T-helper 1 cell treated with Interleukin-12 subunit alpha and Interleukin-12 subunit beta and Interleukin-4 antibody, amounts not matched to agents 30 μg/mL and 1 μg/mL, for 36 hours (primary cell): ENCODE measurements at regions not wholly inside any gene's neighbourhood (a gene's known extent, or its start where the extent isn't known, plus 50 kb on each side); places are given as distances from the start of the nearest gene placed in this dataset.

Experiments
- H3K27ac Mint-ChIP-seq: one replicate; pipeline ENCODE4 v1.8.0; 2021; ENCODE audit warnings: mild to moderate bottlenecking, mixed read lengths
- H3K27me3 Mint-ChIP-seq: one replicate; pipeline ENCODE4 v1.8.0; 2021; ENCODE audit warnings: low read depth, mixed read lengths
- H3K36me3 Mint-ChIP-seq: one replicate; pipeline ENCODE4 v1.8.0; 2021; ENCODE audit warnings: low read depth, mixed read lengths
- H3K4me1 Mint-ChIP-seq: one replicate; pipeline ENCODE4 v1.8.0; 2021; ENCODE audit warnings: low read depth, mixed read lengths
- H3K4me3 Mint-ChIP-seq: one replicate; pipeline ENCODE4 v1.8.0; 2021; ENCODE audit warnings: mild to moderate bottlenecking, moderate library complexity, mixed read lengths
- H3K9me3 Mint-ChIP-seq: one replicate; pipeline ENCODE4 v1.8.0; 2021; ENCODE audit warnings: mixed read lengths

DNA sequence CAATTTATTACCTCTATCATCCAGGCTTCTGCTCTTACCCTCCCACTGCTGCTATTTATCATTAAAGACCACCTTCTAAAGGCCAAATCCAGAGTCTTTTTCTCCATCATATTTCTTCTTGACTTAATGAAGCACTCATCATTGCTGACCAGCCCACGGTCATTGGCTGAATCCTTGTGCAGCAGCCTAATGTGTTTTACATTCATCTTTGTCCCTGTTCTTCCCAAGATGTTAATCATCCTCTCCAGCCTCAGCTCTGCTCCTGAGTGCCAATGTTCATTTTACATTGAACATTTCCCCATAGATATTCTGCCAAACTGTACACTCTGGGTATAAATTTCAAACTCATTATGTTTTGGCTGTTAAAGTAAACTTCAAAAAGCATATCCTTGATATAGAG lies 373.6 kb downstream of the NUP35 start:
- no peaks in the 10 kb centered on the region for H3K36me3 Mint-ChIP-seq
- H3K4me1 Mint-ChIP-seq = no peaks in the 10 kb centered on the region

DNA sequence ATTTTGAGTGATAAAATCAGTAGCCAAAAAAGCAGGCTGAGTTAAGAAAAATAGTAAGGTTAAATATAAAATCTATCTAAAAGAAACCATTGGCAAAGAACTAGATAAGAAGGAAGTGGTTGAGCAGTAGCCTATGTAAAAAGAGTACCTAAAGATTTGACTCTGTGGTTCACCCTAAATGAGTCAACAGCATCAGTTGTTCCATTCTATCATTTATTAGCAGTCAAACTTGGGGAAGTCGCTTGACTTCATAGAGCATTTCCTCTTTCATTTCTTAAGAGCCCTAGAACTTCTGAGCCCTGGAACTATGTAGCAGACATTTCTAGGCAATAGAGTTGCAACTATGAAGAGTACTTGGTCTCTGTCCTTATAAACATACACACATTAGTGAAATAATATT lies 381.7 kb downstream of the NUP35 start:
- Mint-ChIP-seq H3K36me3 (no peaks in the 10 kb centered on the region), H3K4me1 (no peaks in the 10 kb centered on the region), H3K9me3 (peaks cover 27% of the 10 kb centered on the region), H3K27ac (no peak overlapping the region), H3K4me3 (no peak overlapping the region), H3K27me3 (no peaks in the 10 kb centered on the region)

More for the DNA sequence above, 373.6 kb downstream of the NUP35 start:
- H3K9me3 Mint-ChIP-seq = peaks cover 8% of the 10 kb centered on the region
- no peak overlapping the region for H3K4me3 Mint-ChIP-seq
- no peak overlapping the region for H3K27ac Mint-ChIP-seq
- no peaks in the 10 kb centered on the region for H3K27me3 Mint-ChIP-seq

DNA sequence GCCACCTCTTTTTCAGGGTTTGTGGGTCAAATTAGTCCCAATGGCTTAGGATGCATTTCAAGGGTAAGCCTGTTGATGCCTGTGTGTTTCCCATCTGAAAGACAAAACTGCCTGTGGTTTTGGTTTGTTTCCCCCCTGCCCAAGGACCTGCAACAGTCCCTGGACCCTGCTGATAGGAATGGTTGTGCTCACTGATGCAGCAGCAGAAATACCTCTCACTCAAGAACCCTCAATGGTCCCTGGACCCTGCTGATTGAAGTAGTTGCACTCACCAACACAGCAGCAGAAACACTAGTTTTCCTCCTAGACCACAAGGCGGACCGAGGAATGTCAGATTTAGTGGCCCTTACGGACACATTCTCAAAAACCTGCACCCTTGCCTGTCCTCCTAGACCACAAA lies 386.9 kb downstream of the NUP35 start:
- Mint-ChIP-seq H3K36me3 (no peaks in the 10 kb centered on the region), H3K27ac (no peak overlapping the region), H3K4me3 (no peak overlapping the region), H3K9me3 (peaks cover 6% of the 10 kb centered on the region), H3K27me3 (no peaks in the 10 kb centered on the region), H3K4me1 (no peaks in the 10 kb centered on the region)

DNA sequence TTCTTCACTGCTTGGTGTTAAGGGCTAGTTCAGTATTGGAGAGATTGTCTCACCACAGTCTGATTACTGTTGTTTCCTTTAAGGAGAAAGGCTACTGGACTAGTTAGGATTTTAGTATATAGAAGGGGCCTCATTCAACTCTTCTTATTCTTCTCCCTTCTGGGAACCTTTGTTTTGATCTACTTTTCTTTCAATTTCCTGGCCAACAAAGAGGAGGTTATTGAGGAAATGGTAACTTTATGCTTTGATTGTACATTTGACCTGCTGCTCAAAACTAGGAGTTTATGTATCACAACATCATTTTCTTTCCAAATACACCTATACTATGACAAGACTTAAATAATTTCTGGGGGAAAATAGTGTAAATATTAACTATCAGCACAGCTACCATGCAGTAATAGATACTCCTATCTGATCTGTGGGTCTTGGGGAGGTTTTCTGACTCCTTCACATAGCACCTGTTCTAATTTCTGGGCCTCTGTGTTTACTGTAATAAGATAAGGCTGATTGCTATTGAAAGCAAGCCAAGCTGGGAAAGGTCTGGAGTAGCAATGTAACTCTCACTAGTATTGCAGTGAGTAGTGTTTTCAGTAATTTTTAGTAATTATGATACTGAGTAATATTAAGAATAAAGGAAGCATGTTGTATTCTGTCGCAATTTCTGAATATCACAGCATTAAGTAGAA lies 395.3 kb downstream of the NUP35 start:
- Mint-ChIP-seq H3K9me3 (no peaks in the 10 kb centered on the region), H3K27me3 (no peaks in the 10 kb centered on the region), H3K4me1 (no peaks in the 10 kb centered on the region), H3K27ac (no peak overlapping the region), H3K4me3 (no peak overlapping the region), H3K36me3 (no peaks in the 10 kb centered on the region)

DNA sequence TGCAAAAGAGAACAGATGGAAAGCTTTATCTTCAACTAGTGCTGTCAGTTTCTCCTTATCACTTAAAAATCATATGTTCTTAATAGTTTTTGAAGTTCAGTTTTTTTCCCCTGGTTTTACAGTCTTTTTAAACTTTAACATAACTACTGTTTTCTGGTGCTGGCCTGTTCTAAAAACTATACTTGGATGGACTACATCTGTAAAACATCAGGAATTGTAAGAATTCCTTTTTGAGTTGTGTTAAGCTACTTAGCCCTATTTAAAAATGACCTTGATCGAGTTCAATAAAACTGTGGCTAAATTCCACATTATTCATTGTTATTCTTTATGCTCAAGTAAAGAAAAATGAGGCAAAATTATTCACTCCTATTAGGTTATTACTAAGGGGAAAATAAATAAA lies 397.7 kb downstream of the NUP35 start:
- Mint-ChIP-seq H3K4me1 (no peaks in the 10 kb centered on the region), H3K27me3 (no peaks in the 10 kb centered on the region), H3K4me3 (no peak overlapping the region), H3K27ac (no peak overlapping the region), H3K36me3 (no peaks in the 10 kb centered on the region), H3K9me3 (no peaks in the 10 kb centered on the region)

DNA sequence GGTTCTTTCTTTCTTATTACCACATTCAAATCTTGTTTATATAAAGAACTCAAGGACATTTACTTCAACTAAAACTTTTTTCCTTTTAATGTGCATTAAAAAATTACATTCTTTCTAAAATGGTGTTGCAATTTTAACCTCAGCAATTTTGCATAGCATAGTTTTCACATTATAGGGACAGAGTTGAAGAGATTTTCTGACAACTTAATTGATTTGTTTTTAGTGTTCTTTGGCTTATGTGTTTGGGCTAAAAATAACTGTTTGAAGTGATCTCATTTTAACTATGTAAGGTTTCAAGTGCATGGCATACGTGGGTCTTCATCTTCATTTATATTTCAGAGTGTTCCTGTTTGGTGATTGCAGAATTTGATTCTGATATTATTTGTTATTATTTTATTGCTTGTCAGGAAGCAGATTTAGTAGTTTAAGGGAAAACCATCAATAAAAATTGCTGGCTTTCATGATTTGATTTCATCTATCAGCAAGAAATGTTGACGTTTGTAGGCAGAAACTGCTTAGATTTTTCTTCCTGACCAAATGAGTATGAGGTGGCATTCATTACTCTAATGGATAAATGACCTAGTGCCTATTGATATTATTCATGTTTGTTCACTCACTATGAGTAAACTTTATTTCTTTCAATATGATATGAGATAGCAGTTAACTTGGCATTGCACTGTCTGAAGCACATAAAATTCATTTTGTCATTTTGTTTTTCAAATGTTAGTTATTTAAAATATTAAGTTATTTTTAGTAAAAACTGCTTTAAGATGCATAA lies 398.4 kb downstream of the NUP35 start:
- H3K9me3 Mint-ChIP-seq = no peaks in the 10 kb centered on the region
- no peaks in the 10 kb centered on the region for H3K36me3 Mint-ChIP-seq
- no peak overlapping the region for H3K27ac Mint-ChIP-seq
- no peaks in the 10 kb centered on the region for H3K27me3 Mint-ChIP-seq
- H3K4me3 Mint-ChIP-seq = no peak overlapping the region
- no peaks in the 10 kb centered on the region for H3K4me1 Mint-ChIP-seq

DNA sequence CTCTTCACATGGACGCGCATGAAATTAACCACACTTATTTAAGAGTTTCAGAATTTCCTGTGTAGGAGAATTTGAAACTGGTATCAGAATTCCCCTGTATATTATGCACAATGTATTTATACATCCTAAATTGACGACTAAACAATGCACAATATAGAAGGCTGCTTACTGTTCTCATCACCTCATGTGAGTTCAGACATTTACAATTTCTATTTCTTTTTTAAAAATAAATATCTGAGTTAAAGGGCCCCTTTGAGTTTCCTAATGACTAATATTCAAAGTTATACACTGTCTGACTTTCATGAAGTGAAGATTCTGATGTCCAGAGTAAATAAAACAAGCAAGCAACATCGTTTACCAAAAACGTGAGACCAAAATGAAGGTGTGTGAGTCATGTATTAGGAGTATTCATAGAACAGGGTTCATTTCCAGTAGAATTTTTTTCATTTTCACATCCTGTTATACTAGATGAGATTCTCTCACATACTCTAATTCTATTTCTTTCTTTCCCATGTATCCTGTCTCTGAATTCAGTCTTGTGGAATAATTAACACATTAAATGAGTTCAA lies 406.2 kb downstream of the NUP35 start:
- Mint-ChIP-seq H3K27ac (no peak overlapping the region), H3K4me3 (no peak overlapping the region), H3K36me3 (no peaks in the 10 kb centered on the region), H3K9me3 (no peaks in the 10 kb centered on the region), H3K27me3 (no peaks in the 10 kb centered on the region), H3K4me1 (no peaks in the 10 kb centered on the region)

DNA sequence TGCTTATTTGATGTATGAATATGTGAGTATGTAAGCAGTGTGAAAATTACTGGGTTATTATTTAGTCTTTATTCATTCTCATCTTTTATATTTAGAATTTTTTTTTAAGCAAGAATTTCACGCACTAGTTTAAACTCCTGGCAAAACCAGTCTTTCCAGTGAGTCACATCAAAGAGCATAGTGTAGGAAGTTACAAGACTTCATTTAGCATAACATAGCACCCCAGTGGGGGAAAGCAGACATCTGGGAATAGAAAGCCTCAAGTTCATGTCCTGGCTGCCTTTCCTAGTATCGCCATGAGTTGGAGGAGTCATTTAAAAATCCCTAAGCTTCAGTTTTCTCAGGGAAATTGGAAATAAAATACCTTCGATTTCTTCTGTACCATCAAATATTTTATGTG lies 408.3 kb downstream of the NUP35 start:
- Mint-ChIP-seq H3K4me3 (no peak overlapping the region), H3K27ac (no peak overlapping the region), H3K9me3 (no peaks in the 10 kb centered on the region), H3K4me1 (no peaks in the 10 kb centered on the region), H3K27me3 (no peaks in the 10 kb centered on the region), H3K36me3 (no peaks in the 10 kb centered on the region)

DNA sequence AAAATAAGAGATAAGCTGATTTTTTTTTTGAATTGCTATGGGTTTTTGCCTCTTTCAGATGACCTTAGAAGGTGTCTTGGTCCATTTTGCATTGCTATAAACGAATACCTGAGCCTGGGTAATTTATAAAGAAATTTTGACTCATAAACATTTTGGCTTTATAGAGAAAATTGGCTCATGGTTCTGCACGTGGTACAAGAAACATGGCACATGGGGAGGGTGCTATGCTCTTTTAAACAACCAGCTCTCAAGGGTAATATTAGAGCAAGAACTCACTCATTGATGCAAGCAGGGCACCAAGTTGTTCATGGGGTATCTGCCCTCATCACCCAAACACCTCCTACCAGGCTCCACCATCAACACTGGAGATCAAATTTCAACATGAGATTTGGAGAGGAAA lies 408.8 kb downstream of the NUP35 start:
- Mint-ChIP-seq H3K27me3 (no peaks in the 10 kb centered on the region), H3K36me3 (no peaks in the 10 kb centered on the region), H3K9me3 (no peaks in the 10 kb centered on the region), H3K27ac (no peak overlapping the region), H3K4me3 (no peak overlapping the region), H3K4me1 (no peaks in the 10 kb centered on the region)

DNA sequence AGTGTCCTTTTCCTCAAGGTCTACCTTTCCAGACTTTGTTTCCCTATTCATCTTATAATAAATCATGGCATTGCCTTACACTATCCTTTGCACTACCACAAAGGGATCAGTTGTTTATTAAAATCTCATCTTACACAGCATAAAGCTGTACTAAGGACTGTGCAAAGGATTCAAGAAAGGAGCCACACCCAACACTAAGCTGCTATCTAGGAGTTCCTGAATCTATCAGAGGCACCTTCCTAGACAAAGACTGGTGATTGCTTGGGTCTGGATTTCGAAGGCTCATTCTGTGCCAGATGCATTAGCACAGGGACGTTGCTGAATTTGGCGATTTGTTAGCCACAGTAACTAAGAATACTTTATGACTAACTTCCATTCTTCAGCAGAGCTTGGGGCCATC lies 412.0 kb downstream of the NUP35 start:
- Mint-ChIP-seq H3K36me3 (no peaks in the 10 kb centered on the region), H3K27ac (no peak overlapping the region), H3K4me3 (no peak overlapping the region), H3K4me1 (no peaks in the 10 kb centered on the region), H3K27me3 (no peaks in the 10 kb centered on the region), H3K9me3 (no peaks in the 10 kb centered on the region)

DNA sequence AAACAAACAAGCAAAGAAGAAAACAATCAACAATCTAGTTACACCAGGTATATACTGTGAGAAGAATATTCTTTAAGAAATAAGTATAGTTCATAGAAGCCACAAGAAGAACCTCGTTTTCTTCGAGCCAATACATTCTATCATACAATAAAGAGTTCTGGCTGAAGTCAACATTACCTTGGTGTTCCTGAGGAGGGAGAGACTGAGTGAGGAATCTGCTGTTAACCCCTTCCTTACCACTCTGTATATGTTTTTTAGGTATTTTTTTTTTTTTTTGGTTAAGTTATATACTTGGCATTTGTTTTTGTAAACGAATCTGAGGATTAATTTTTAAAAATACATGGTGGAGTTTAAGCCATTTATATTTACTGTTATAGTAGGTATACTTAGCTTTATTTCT lies 412.5 kb downstream of the NUP35 start:
- H3K4me3 Mint-ChIP-seq = no peak overlapping the region

DNA sequence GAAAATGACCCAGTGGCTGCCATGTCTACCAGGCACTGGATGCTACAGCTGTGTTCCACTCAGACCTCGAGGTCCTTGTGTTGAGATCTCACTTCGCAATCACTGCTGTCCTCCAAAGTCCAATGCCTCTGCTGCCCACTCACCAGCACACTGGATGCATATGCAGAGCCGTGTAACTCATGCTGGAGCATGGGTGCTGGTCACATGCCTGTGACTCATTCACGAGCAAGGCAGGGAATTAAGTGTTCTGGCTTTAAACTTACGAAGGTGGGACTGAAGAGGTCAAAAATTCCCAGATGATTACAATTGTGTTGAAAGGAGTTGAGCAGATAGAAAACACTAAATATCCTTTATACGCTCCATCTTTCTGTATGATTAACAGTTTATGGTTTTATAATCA lies 417.5 kb downstream of the NUP35 start:
- H3K27ac Mint-ChIP-seq = no peak overlapping the region
- no peaks in the 10 kb centered on the region for H3K36me3 Mint-ChIP-seq
- no peaks in the 10 kb centered on the region for H3K4me1 Mint-ChIP-seq
- H3K4me3 Mint-ChIP-seq = no peak overlapping the region
- H3K9me3 Mint-ChIP-seq = peaks cover 17% of the 10 kb centered on the region
- H3K27me3 Mint-ChIP-seq = no peaks in the 10 kb centered on the region

More for the DNA sequence above, 412.5 kb downstream of the NUP35 start:
- no peaks in the 10 kb centered on the region for H3K27me3 Mint-ChIP-seq
- no peak overlapping the region for H3K27ac Mint-ChIP-seq
- H3K9me3 Mint-ChIP-seq = no peaks in the 10 kb centered on the region
- no peaks in the 10 kb centered on the region for H3K4me1 Mint-ChIP-seq
- H3K36me3 Mint-ChIP-seq = no peaks in the 10 kb centered on the region

DNA sequence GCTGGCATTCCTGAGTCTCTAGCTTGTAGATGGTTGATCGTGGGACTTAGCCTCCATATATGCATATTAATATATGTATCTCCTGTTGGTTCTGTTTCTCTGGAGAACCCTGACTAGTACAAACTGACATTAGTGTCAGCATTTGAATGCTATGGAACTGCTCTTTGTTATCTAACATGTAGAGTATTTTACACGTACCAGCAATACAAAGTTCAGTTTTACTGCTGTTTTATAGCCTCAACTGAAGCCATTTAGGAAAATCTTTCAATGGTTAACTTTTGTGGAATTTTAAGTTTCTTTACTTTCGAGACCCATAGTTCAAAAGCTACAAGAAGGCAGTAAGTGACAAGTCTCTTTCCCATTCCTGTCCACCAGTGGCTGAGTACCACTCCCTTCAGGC lies 418.4 kb downstream of the NUP35 start:
- Mint-ChIP-seq H3K36me3 (no peaks in the 10 kb centered on the region), H3K27me3 (no peaks in the 10 kb centered on the region), H3K9me3 (peaks cover 17% of the 10 kb centered on the region), H3K27ac (no peak overlapping the region), H3K4me1 (no peaks in the 10 kb centered on the region), H3K4me3 (no peak overlapping the region)

DNA sequence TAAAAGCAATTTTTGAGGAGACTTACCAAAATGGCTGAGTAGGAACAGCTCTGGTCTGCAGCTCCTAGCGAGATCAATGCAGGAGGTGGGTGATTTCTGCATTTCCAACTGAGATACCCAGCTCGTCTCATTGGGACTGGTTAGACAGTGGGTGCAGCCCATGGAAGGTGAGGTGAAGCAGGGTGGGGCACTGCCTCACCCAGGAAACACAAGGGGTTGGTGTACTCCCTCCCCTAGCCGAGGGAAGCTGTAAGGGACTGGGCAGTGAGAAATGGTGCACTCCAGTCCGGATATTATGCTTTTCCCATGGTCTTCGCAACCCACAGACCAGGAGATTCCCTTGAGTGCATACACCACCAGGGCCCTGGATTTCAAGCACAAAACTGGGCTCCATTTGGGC lies 419.0 kb downstream of the NUP35 start:
- no peak overlapping the region for H3K27ac Mint-ChIP-seq

DNA sequence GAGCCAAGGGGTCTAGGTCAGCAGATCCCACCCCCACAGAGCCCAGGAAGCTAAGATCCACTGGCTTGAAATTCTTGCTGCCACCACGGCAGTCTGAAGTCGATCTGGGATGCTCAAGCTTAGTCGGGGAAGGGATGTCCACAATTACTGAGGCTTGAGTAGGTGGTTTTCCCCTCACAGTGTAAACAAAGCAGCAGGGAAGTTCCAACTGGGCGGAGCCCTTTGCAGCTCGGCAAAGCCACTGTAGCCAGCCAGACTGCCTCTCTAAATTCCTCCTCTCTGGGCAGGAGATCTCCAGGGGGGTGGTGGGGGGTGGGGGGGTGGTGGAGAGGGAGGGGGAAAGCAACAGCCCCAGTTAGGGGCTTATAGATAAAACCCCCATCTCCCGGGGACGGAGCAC lies 419.5 kb downstream of the NUP35 start:
- Mint-ChIP-seq H3K27me3 (no peaks in the 10 kb centered on the region), H3K4me3 (no peak overlapping the region), H3K36me3 (no peaks in the 10 kb centered on the region), H3K27ac (peak overlapping the region; percentile 64), H3K9me3 (peaks cover 22% of the 10 kb centered on the region), H3K4me1 (no peaks in the 10 kb centered on the region)

More for the DNA sequence above, 419.0 kb downstream of the NUP35 start:
- no peaks in the 10 kb centered on the region for H3K27me3 Mint-ChIP-seq
- H3K9me3 Mint-ChIP-seq = peaks cover 22% of the 10 kb centered on the region
- no peak overlapping the region for H3K4me3 Mint-ChIP-seq
- no peaks in the 10 kb centered on the region for H3K36me3 Mint-ChIP-seq
- H3K4me1 Mint-ChIP-seq = no peaks in the 10 kb centered on the region
